HEK293 (cell line): ENCODE measurements at regions not wholly inside any gene's neighbourhood (a gene's known extent, or its start where the extent isn't known, plus 50 kb on each side); places are given as distances from the start of the nearest gene placed in this dataset.
A peak's percentile ranks its signal among the peaks of the same experiment; 100 is the strongest.

ENCODE experiments used
- CTCF ChIA-PET: fragments of 350-600 bp; formaldehyde crosslinking; extraction: SDS; loops from one replicate; lab custom pipeline; 2021; ENCODE audit warnings: antibody characterized with exemption; lab: Yijun Ruan, JAX
- POLR2A ChIA-PET: fragments of 300-600 bp; formaldehyde crosslinking; extraction: SDS; loops from one replicate; lab custom pipeline; 2020; ENCODE audit warnings: antibody characterized with exemption, inconsistent platforms; lab: Yijun Ruan, JAX
- H3K27ac ChIP-seq: fragments of 200-500 bp; sonication (Bioruptor generic); 2 replicates; pipeline ENCODE4 v1.5.1; 2014; ENCODE audit warnings: low read depth, low read length, control low read depth, inconsistent platforms; ENCODE audit errors: extremely low read depth
- H3K36me3 ChIP-seq, 2 experiments: fragments of 200-500 bp in 1 of 2; sonication (Bioruptor generic) in 1 of 2; 1 replicate in 1 of 2; 2 replicates in 1 of 2; pipeline ENCODE4 v1.5.1; 2014 to 2017; ENCODE audit warnings: inconsistent platforms in 2 of 2, low read length in 2 of 2; ENCODE audit not compliant: control insufficient read depth in 2 of 2, insufficient read depth in 1 of 2
- H3K4me1 ChIP-seq: fragments of 200-500 bp; sonication (Bioruptor generic); 2 replicates; pipeline ENCODE4 v1.5.1; 2014; ENCODE audit warnings: mild to moderate bottlenecking, low read length, inconsistent platforms; ENCODE audit not compliant: control insufficient read depth, insufficient read depth
- H3K4me3 ChIP-seq: 2 replicates; pipeline ENCODE4 v1.5.1; 2011; ENCODE audit warnings: low read depth, mild to moderate bottlenecking, control low read depth, low read length, moderate library complexity
- H3K9me3 ChIP-seq: fragments of 200-500 bp; sonication (Bioruptor generic); 2 replicates; pipeline ENCODE4 v1.5.1; 2014; ENCODE audit warnings: low read depth, low read length, inconsistent platforms; ENCODE audit not compliant: control insufficient read depth, insufficient read depth
- BCL11B ChIP-seq: fragments of 450-650 bp; formaldehyde crosslinking; IDR thresholded peaks from 2 replicates; pipeline ENCODE4 v1.5.1; 2016; ENCODE audit warnings: low read depth, missing biosample characterization, missing genetic modification characterization
- HIC1 ChIP-seq: fragments of 450-650 bp; formaldehyde crosslinking; IDR thresholded peaks from 2 replicates; pipeline ENCODE4 v1.5.1; 2016; ENCODE audit warnings: missing biosample characterization, missing genetic modification characterization
- KLF8 ChIP-seq: fragments of 450-650 bp; formaldehyde crosslinking; IDR thresholded peaks from 2 replicates; pipeline ENCODE4 v1.5.1; 2016; ENCODE audit warnings: missing biosample characterization, missing genetic modification characterization
- SALL2 ChIP-seq: fragments of 450-650 bp; formaldehyde crosslinking; IDR thresholded peaks from 2 replicates; pipeline ENCODE4 v1.5.0; 2017; ENCODE audit warnings: missing biosample characterization, mild to moderate bottlenecking, missing genetic modification characterization, borderline replicate concordance
- WT1 ChIP-seq: fragments of 450-650 bp; formaldehyde crosslinking; IDR thresholded peaks from 2 replicates; pipeline ENCODE4 v1.5.1; 2016; ENCODE audit warnings: missing biosample characterization, missing genetic modification characterization
- ZFHX2 ChIP-seq: fragments of 450-650 bp; formaldehyde crosslinking; conservative IDR thresholded peaks from 2 replicates; pipeline ENCODE4 v1.5.1; 2016; ENCODE audit warnings: missing biosample characterization, missing genetic modification characterization
- ZIC2 ChIP-seq: fragments of 450-650 bp; formaldehyde crosslinking; IDR thresholded peaks from 2 replicates; pipeline ENCODE4 v1.5.1; 2016; ENCODE audit warnings: missing biosample characterization, missing genetic modification characterization
- ZNF132 ChIP-seq: fragments of 450-650 bp; formaldehyde crosslinking; IDR thresholded peaks from 2 replicates; pipeline ENCODE4 v1.5.1; 2017; ENCODE audit warnings: missing biosample characterization, missing genetic modification characterization, borderline replicate concordance
- ZNF138 ChIP-seq: fragments of 450-650 bp; formaldehyde crosslinking; IDR thresholded peaks from 2 replicates; pipeline ENCODE4 v1.5.1; 2016; ENCODE audit warnings: missing biosample characterization, missing genetic modification characterization, borderline replicate concordance
- ZNF18 ChIP-seq: fragments of 450-650 bp; formaldehyde crosslinking; IDR thresholded peaks from 2 replicates; pipeline ENCODE4 v1.5.1; 2016; ENCODE audit warnings: missing biosample characterization, missing genetic modification characterization
- ZNF2 ChIP-seq: fragments of 450-650 bp; formaldehyde crosslinking; IDR thresholded peaks from 2 replicates; pipeline ENCODE4 v1.5.1; 2016; ENCODE audit warnings: missing biosample characterization, missing genetic modification characterization
- ZNF221 ChIP-seq: fragments of 450-650 bp; formaldehyde crosslinking; IDR thresholded peaks from 2 replicates; pipeline ENCODE4 v1.5.1; 2017; ENCODE audit warnings: missing biosample characterization, missing genetic modification characterization, borderline replicate concordance
- ZNF239 ChIP-seq: fragments of 450-650 bp; formaldehyde crosslinking; IDR thresholded peaks from 2 replicates; pipeline ENCODE4 v1.5.1; 2016; ENCODE audit warnings: missing biosample characterization, missing genetic modification characterization
- ZNF24 ChIP-seq: fragments of 450-650 bp; formaldehyde crosslinking; IDR thresholded peaks from 2 replicates; pipeline ENCODE4 v1.5.1; 2016; ENCODE audit warnings: missing biosample characterization, missing genetic modification characterization
- ZNF280C ChIP-seq: fragments of 450-650 bp; formaldehyde crosslinking; IDR thresholded peaks from 2 replicates; pipeline ENCODE4 v1.5.1; 2016; ENCODE audit warnings: missing biosample characterization, missing genetic modification characterization
- ZNF354C ChIP-seq: fragments of 450-650 bp; formaldehyde crosslinking; IDR thresholded peaks from 2 replicates; pipeline ENCODE4 v1.5.1; 2016; ENCODE audit warnings: missing biosample characterization, missing genetic modification characterization, low read depth, borderline replicate concordance
- ZNF449 ChIP-seq: fragments of 450-650 bp; formaldehyde crosslinking; IDR thresholded peaks from 2 replicates; pipeline ENCODE4 v1.5.1; 2017; ENCODE audit warnings: missing biosample characterization, mild to moderate bottlenecking, missing genetic modification characterization, moderate library complexity
- ZNF529 ChIP-seq: fragments of 450-650 bp; formaldehyde crosslinking; IDR thresholded peaks from 2 replicates; pipeline ENCODE4 v1.5.1; 2017; ENCODE audit warnings: missing genetic modification characterization, missing biosample characterization; ENCODE audit not compliant: insufficient replicate concordance
- ZNF580 ChIP-seq: fragments of 450-650 bp; formaldehyde crosslinking; IDR thresholded peaks from 2 replicates; pipeline ENCODE4 v1.5.1; 2016; ENCODE audit warnings: missing biosample characterization, missing genetic modification characterization
- ZSCAN16 ChIP-seq: fragments of 450-650 bp; formaldehyde crosslinking; IDR thresholded peaks from 2 replicates; pipeline ENCODE4 v1.5.1; 2016; ENCODE audit warnings: missing biosample characterization, missing genetic modification characterization

GRCh38 chr2:128372621-128373341, 54.1 kb upstream of the HS6ST1 start (continued):
- TF ChIP-seq ZNF138 (no peak), ZNF24 (no peak), ZNF18 (tag by site-specific recombination) (no peak), ZNF529 (tag by site-specific recombination) (no peak), ZNF2 (tag by site-specific recombination) (no peak), ZNF239 (tag by site-specific recombination) (no peak), ZNF280C (tag by site-specific recombination) (no peak)
- TF ChIP-seq, all 188 proteins: peak for 0

GRCh38 chr2:128373451-128374000, 54.9 kb upstream of the HS6ST1 start:
- ChIA-PET POLR2A (no interaction called here), CTCF (no interaction called here)
- Histone ChIP-seq H3K9me3 (no peaks in the 10 kb centered on the region), H3K4me1 (no peaks in the 10 kb centered on the region), H3K4me3 (no peak overlapping the region), H3K27ac (no peak overlapping the region), H3K36me3 (no peaks in the 10 kb centered on the region)
- no peak for TF ChIP-seq WT1 (tag by site-specific recombination)
- peak; percentile 36; the same call in 1 of the 2 replicates for TF ChIP-seq ZIC2

GRCh38 chr2:128374001-128374710, 55.5 kb upstream of the HS6ST1 start:
- H3K4me1 ChIP-seq: no peaks in the 10 kb centered on the region
- H3K4me3 ChIP-seq: no peak overlapping the region
- H3K27ac ChIP-seq: no peak overlapping the region
- CTCF ChIA-PET: no interaction called here
- H3K36me3 ChIP-seq: no peaks in the 10 kb centered on the region
- no peak for TF ChIP-seq ZFHX2 (tag by site-specific recombination)
- no peak for TF ChIP-seq ZSCAN16
- TF ChIP-seq ZNF580 (tag by site-specific recombination): no peak
- no peak for TF ChIP-seq BCL11B
- no peak for TF ChIP-seq HIC1 (tag by site-specific recombination)
- no peak for TF ChIP-seq ZNF132 (tag by site-specific recombination)
- no peak for TF ChIP-seq ZNF221 (tag by site-specific recombination)
- no peak for TF ChIP-seq ZNF354C (tag by site-specific recombination)
- no peak for TF ChIP-seq KLF8 (tag by site-specific recombination)
- no peak for TF ChIP-seq SALL2 (tag by site-specific recombination)
- TF ChIP-seq ZNF449 (tag by site-specific recombination): no peak
- TF ChIP-seq, all 188 proteins: peak for 0
- no peaks in the 10 kb centered on the region for H3K9me3 ChIP-seq
- POLR2A ChIA-PET: no interaction called here
